Body of pancreas (tissue), 4 donors: ENCODE measurements at regions not wholly inside any gene's neighbourhood (a gene's known extent, or its start where the extent isn't known, plus 50 kb on each side); places are given as distances from the start of the nearest gene placed in this dataset.

Experiments used
- CTCF ChIP-seq, 7 experiments: fragments of 450-650 bp in 4 of 7; fragments of 200-600 bp in 3 of 7; sonication (generic) in 3 of 7; IDR thresholded peaks; one replicate each; pipeline ENCODE4 v1.5.1; 2016 to 2019; ENCODE audit warnings: antibody characterized with exemption in 7 of 7
- POLR2A ChIP-seq, 3 donors: fragments of 450-650 bp; IDR thresholded peaks; one replicate each; pipeline ENCODE4 v1.6.1; 2016; ENCODE audit warnings: antibody characterized with exemption in 3 of 3, mild to moderate bottlenecking in 2 of 3

GRCh38 chr16:86367291-86368072 is 142.8 kb upstream of the FOXF1 start:
- TF ChIP-seq CTCF (IDR thresholded peaks at IDR 0.05) (no peak), POLR2A (IDR thresholded peaks at IDR 0.05) (no peak)
